GM12878 (cell line): ENCODE measurements at regions not wholly inside any gene's neighbourhood (a gene's known extent, or its start where the extent isn't known, plus 50 kb on each side); places are given as distances from the start of the nearest gene placed in this dataset.

Experiments
- ATAC-seq: fragments of 200-7000 bp; cut with Tn5 transposase; 3 replicates; pipeline ENCODE4 v1.9.1; 2020; ENCODE audit warnings: mild to moderate bottlenecking, moderate library complexity
- BruUV-seq: library from RNA; stranded (reverse); fragments of 400-500 nt; replicated peaks from 2 replicates; lab custom pipeline; 2021; lab: Mats Ljungman, UMichigan
- CTCF ChIA-PET: fragments of 300-600 bp; sonication (Branson Sonifier 250); formaldehyde crosslinking; extraction: SDS; loops from one replicate; lab custom pipeline; 2021; ENCODE audit warnings: inconsistent platforms; lab: Yijun Ruan, JAX
- POLR2A ChIA-PET: fragments of 350-600 bp; formaldehyde crosslinking; extraction: SDS; loops from one replicate; lab custom pipeline; 2021; ENCODE audit warnings: inconsistent platforms; lab: Charles Lee
- RAD21 ChIA-PET: fragments of 300-600 bp; sonication (Branson Sonifier 250); formaldehyde crosslinking; loops from one replicate; lab custom pipeline; 2023; ENCODE audit warnings: antibody characterized with exemption; ENCODE audit not compliant: unreplicated experiment; lab: Charles Lee
- SMC1A ChIA-PET: fragments of 300-600 bp; sonication (Branson Sonifier 250); formaldehyde crosslinking; loops from one replicate; lab custom pipeline; 2023; ENCODE audit not compliant: unreplicated experiment, uncharacterized antibody; lab: Charles Lee
- DNase-seq: peaks from one replicate; pipeline ENCODE4 v3.0.0-alpha.2; 2011; ENCODE audit warnings: low read depth, low spot score
- FAIRE-seq: peaks from 3 replicates; lab custom pipeline; 2011; peaks lifted over from hg19 to GRCh38; lab: Jason Lieb, UNC
- H2AFZ ChIP-seq: 2 replicates; pipeline ENCODE4 v1.6.0; 2011; ENCODE audit warnings: low read depth, low read length, control low read depth; ENCODE audit not compliant: control insufficient read depth
- H3K27ac ChIP-seq: 2 replicates; pipeline ENCODE4 v1.5.1; 2011; ENCODE audit warnings: control low read depth; ENCODE audit not compliant: control insufficient read depth, insufficient read depth
- H3K27me3 ChIP-seq, 2 experiments: replicated peaks in 1 of 2; 2 replicates each; pipeline versions ENCODE4 v1.6.0 to v1.6.1; 2011; ENCODE audit warnings: low read length in 1 of 2; ENCODE audit not compliant: control insufficient read depth in 2 of 2, insufficient read depth in 2 of 2
- H3K36me3 ChIP-seq, 2 experiments: 2 replicates each; pipeline ENCODE4 v1.5.1; 2011; ENCODE audit warnings: low read length in 1 of 2; ENCODE audit not compliant: control insufficient read depth in 2 of 2, insufficient read depth in 2 of 2
- H3K4me1 ChIP-seq: 2 replicates; pipeline ENCODE4 v1.6.1; 2011; ENCODE audit warnings: mild to moderate bottlenecking, low read length, moderate library complexity, mixed read lengths; ENCODE audit not compliant: control insufficient read depth, insufficient read depth
- H3K4me2 ChIP-seq: 2 replicates; pipeline ENCODE4 v1.6.0; 2011; ENCODE audit warnings: control low read depth; ENCODE audit not compliant: control insufficient read depth, insufficient read depth
- H3K4me3 ChIP-seq: fragments of 200-600 bp; sonication (generic); 2 replicates; pipeline ENCODE4 v1.5.1; 2016
- H3K79me2 ChIP-seq: 2 replicates; pipeline ENCODE4 v1.6.0; 2011; ENCODE audit warnings: low read length; ENCODE audit not compliant: control insufficient read depth, insufficient read depth
- H3K9ac ChIP-seq: 2 replicates; pipeline ENCODE4 v1.8.0; 2011; ENCODE audit warnings: low read length, control low read depth, mixed read lengths; ENCODE audit not compliant: control insufficient read depth, insufficient read depth
- H3K9me3 ChIP-seq: replicated peaks from 3 replicates; pipeline ENCODE4 v1.5.1; 2011; ENCODE audit warnings: mild to moderate bottlenecking, low read length; ENCODE audit not compliant: control insufficient read depth, insufficient read depth
- H4K20me1 ChIP-seq: 2 replicates; pipeline ENCODE4 v1.6.0; 2011; ENCODE audit not compliant: control insufficient read depth, insufficient read depth
- BHLHE40 ChIP-seq, 2 experiments: fragments of 450-650 bp in 1 of 2; IDR thresholded peaks; 2 replicates each; pipeline ENCODE4 v1.6.1; 2011 to 2017; ENCODE audit warnings: low read depth in 2 of 2, borderline replicate concordance in 1 of 2, improper control_type of control experiment in 1 of 2, low read length in 1 of 2, mild to moderate bottlenecking in 1 of 2
- BRCA1 ChIP-seq: IDR thresholded peaks from 2 replicates; pipeline ENCODE4 v1.6.1; 2011; ENCODE audit warnings: low read depth, low read length, improper control_type of control experiment
- EZH2 ChIP-seq: IDR thresholded peaks from 2 replicates; pipeline ENCODE4 v1.6.1; 2012; ENCODE audit warnings: low read depth, mild to moderate bottlenecking, control low read depth, inconsistent platforms, low read length, borderline replicate concordance; ENCODE audit not compliant: control insufficient read depth
- IRF4 ChIP-seq: IDR thresholded peaks from 2 replicates; pipeline ENCODE4 v1.6.1; 2011; ENCODE audit warnings: low read depth, low read length
- MYB ChIP-seq: fragments of 150-350 bp; IDR thresholded peaks from 2 replicates; pipeline ENCODE4 v1.6.1; 2014; ENCODE audit warnings: mild to moderate bottlenecking, low read depth, low read length, borderline replicate concordance
- NRF1 ChIP-seq: conservative IDR thresholded peaks from 2 replicates; pipeline ENCODE4 v1.6.1; 2011; ENCODE audit warnings: mild to moderate bottlenecking, low read depth, low read length, improper control_type of control experiment
- SMC3 ChIP-seq: IDR thresholded peaks from 2 replicates; pipeline ENCODE4 v1.6.1; 2011; ENCODE audit warnings: low read length, improper control_type of control experiment, borderline replicate concordance
- ZNF24 ChIP-seq: fragments of 450-650 bp; IDR thresholded peaks from 2 replicates; pipeline ENCODE4 v1.6.1; 2017; ENCODE audit warnings: antibody characterized with exemption, mild to moderate bottlenecking
- WGBS: methylation state at CpG from one replicate; pipeline ENCODE4 v1.1.6; 2016; ENCODE audit warnings: low lambda C conversion rate; ENCODE audit not compliant: insufficient replicate concordance, insufficient coverage; ENCODE audit errors: missing lambda C conversion rate; 5-methylcytosine and 5-hydroxymethylcytosine counted together
- in situ Hi-C: fragments of 300-500 bp; cut with MboI; formaldehyde crosslinking; loops from 9 replicates; pipeline ENCODE4 v1.14.3; 2018; ENCODE audit warnings: mixed read lengths
- intact Hi-C: fragments of 100-400 bp; cut with micrococcal nuclease; formaldehyde crosslinking; loops from one replicate; pipeline ENCODE4 v1.14.2; 2022; ENCODE audit not compliant: unreplicated experiment

DNA sequence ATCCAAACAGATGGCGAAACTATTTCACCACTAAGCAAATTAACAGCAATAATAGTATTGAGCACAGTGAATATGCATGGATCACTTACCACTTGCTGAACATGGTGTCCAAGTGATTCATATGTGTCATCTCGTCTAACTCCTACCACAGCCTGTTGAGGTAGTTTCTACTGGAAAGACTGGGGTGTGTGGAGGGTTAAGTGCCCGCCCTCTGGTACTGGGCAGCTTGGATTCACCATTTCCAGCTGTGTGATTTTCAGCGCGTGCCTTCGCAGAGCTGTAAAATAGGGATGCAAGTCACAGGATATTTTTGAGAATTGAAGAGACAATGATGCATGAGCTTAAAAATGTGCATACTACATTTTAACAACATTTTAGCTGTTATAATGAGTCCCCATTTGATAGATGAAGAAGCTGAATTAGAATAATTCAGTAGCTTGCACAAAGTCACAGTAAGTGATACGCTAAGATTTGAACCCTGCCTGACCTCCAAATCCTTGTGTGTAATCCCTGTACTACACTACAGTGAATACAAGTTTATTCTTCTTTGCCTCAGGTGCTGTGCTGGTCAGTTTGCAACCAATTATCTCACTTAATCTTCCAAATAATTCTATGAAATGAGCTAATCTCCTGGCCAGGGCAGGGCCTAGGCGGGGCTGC, 75.2 kb upstream of the SIX2 start:
- H3K4me3 ChIP-seq = no peak overlapping the region
- no TSS peak for BruUV-seq
- ChIA-PET CTCF (no interaction called here), SMC1A (no interaction called here), POLR2A (no interaction called here), RAD21 (no interaction called here)
- H3K4me2 ChIP-seq = no peak overlapping the region
- no peak for ATAC-seq
- H3K36me3 ChIP-seq = no peaks in the 10 kb centered on the region
- WGBS = 52% methylated on average over 8 of the region's 8 CpGs
- no peaks in the 10 kb centered on the region for H3K4me1 ChIP-seq
- H3K27me3 ChIP-seq = no peaks in the 10 kb centered on the region
- no peak for FAIRE-seq
- in situ Hi-C loops = no loop called here
- TF ChIP-seq IRF4 = no peak
- no peak for TF ChIP-seq NRF1
- TF ChIP-seq MYB = no peak
- TF ChIP-seq ZNF24 = no peak
- DNase-seq = no peak
- no peak overlapping the region for H3K9ac ChIP-seq
- H3K27ac ChIP-seq = no peak overlapping the region
- H4K20me1 ChIP-seq = no peaks in the 10 kb centered on the region
- H3K79me2 ChIP-seq = no peaks in the 10 kb centered on the region
- H3K9me3 ChIP-seq = no peaks in the 10 kb centered on the region
- no peak overlapping the region for H2AFZ ChIP-seq
- intact Hi-C loops = no loop called here

DNA sequence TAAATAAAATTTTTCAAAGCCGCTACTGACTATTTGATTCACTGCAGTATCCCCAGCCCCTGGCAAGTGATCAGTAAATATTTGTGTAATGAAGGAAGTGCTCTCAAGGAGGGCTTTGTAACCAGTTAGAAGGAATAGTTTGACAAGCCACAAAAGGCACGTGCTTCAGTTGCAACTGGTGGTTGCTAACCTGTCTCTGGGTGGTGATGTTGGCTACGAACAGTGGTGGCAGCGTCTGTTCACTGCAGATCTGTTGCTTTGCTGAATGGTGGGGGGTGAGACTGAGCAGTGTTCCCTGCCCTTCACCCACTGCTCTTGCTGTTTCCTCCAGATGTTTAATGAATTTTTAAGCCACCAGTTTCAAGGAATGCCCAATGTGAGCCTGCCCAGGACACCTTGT, 73.9 kb upstream of the SIX2 start:
- no peak overlapping the region for H3K27ac ChIP-seq
- H3K9me3 ChIP-seq = no peaks in the 10 kb centered on the region
- no peak for FAIRE-seq
- no peak for DNase-seq
- no peaks in the 10 kb centered on the region for H3K36me3 ChIP-seq
- BruUV-seq = no TSS peak
- in situ Hi-C loops (no loop called here), intact Hi-C loops (no loop called here)
- no peaks in the 10 kb centered on the region for H4K20me1 ChIP-seq
- H3K79me2 ChIP-seq = no peaks in the 10 kb centered on the region
- CTCF ChIA-PET = no interaction called here
- H3K9ac ChIP-seq = no peak overlapping the region
- H3K27me3 ChIP-seq = no peaks in the 10 kb centered on the region
- WGBS = 21% methylated on average over 4 of the region's 4 CpGs
- no peak overlapping the region for H3K4me2 ChIP-seq
- TF ChIP-seq EZH2 (no peak), BRCA1 (no peak), BHLHE40 (IDR thresholded peaks at IDR 0.05; ENCODE audit: borderline replicate concordance in 1 of 2, low read depth in 2 of 2, low read length in 1 of 2) (peak in 1 of 2 experiments; percentile 16; a peak in 1 of 4 replicates), SMC3 (no peak)
- no peak for ATAC-seq
- RAD21 ChIA-PET = no interaction called here
- H2AFZ ChIP-seq = no peak overlapping the region
- POLR2A ChIA-PET = interaction anchor here (0.6 kb wide), 1 partner anchor 155 kb away, joined by 3 read pairs; no protein-coding TSS in a partner anchor
- SMC1A ChIA-PET = no interaction called here
- H3K4me3 ChIP-seq = no peak overlapping the region
- no peaks in the 10 kb centered on the region for H3K4me1 ChIP-seq
